ENCODE measurements at regions not wholly inside any gene's neighbourhood (a gene's known extent, or its start where the extent isn't known, plus 50 kb on each side); places are given as distances from the start of the nearest gene placed in this dataset.

DNA sequence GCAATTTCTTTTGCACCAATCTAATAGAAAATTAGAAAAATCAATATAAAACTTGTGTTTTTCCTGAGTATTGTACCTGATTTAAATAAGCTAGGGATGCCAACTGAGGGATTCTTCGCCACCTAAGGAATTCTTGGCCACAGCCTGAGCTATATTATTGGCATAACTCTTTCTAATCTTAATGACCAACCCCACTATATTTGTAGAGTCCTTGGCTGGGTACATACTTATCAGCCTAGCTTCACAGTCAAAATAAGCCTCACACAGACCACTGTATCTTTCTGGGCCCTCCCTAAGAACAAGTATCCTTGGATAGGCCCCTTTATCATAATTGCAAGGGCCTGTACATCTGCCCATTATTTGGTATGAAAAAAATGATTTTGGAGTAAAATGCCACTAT lies 247.1 kb downstream of the DUSP6 start:
- TF ChIP-seq, protein P1, sequence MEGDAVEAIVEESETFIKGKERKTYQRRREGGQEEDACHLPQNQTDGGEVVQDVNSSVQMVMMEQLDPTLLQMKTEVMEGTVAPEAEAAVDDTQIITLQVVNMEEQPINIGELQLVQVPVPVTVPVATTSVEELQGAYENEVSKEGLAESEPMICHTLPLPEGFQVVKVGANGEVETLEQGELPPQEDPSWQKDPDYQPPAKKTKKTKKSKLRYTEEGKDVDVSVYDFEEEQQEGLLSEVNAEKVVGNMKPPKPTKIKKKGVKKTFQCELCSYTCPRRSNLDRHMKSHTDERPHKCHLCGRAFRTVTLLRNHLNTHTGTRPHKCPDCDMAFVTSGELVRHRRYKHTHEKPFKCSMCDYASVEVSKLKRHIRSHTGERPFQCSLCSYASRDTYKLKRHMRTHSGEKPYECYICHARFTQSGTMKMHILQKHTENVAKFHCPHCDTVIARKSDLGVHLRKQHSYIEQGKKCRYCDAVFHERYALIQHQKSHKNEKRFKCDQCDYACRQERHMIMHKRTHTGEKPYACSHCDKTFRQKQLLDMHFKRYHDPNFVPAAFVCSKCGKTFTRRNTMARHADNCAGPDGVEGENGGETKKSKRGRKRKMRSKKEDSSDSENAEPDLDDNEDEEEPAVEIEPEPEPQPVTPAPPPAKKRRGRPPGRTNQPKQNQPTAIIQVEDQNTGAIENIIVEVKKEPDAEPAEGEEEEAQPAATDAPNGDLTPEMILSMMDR (IDR thresholded peaks at IDR 0.05): no peak
- no peak for TF ChIP-seq EZH2 (IDR thresholded peaks at IDR 0.05)
- no peak for TF ChIP-seq EZH2phosphoT487 (IDR thresholded peaks at IDR 0.05)
